NB4 (cell line): ENCODE measurements at regions not wholly inside any gene's neighbourhood (a gene's known extent, or its start where the extent isn't known, plus 50 kb on each side); places are given as distances from the start of the nearest gene placed in this dataset.

Experiments
- CTCF ChIP-seq: IDR thresholded peaks from one replicate; pipeline ENCODE4 v1.5.1; 2012; ENCODE audit warnings: low read depth, low read length
- MAX ChIP-seq: IDR thresholded peaks from 2 replicates; pipeline ENCODE4 v1.6.1; 2011; ENCODE audit warnings: low read depth, low read length
- MYC ChIP-seq: IDR thresholded peaks from 2 replicates; pipeline ENCODE4 v1.6.1; 2011; ENCODE audit warnings: low read depth, low read length
- POLR2A ChIP-seq: IDR thresholded peaks from 2 replicates; pipeline ENCODE4 v1.6.1; 2011; ENCODE audit warnings: mild to moderate bottlenecking; ENCODE audit not compliant: insufficient read length; ENCODE audit errors: extremely low read depth

GRCh38 chr4:124132161-124132560, 580.4 kb downstream of the ANKRD50 start:
- TF ChIP-seq CTCF: no peak
- TF ChIP-seq POLR2A: no peak
- no peak for TF ChIP-seq MAX
- TF ChIP-seq MYC: no peak
